ENCODE measurements at regions not wholly inside any gene's neighbourhood (a gene's known extent, or its start where the extent isn't known, plus 50 kb on each side); places are given as distances from the start of the nearest gene placed in this dataset.

- no peak for DNase-seq (ENCODE audit: extremely low spot score)
- WGBS = 90% methylated on average over 7 of the region's 7 CpGs
- H3K4me1 ChIP-seq = no peaks in the 10 kb centered on the region
- H3K4me3 ChIP-seq = no peak overlapping the region
- TF ChIP-seq POLR2AphosphoS5 (IDR thresholded peaks at IDR 0.05) = no peak
- no peak for TF ChIP-seq POLR2A (IDR thresholded peaks at IDR 0.05; ENCODE audit: low read depth)
- no peak for TF ChIP-seq CTCF (IDR thresholded peaks at IDR 0.05)
- peaks cover 0 to 17% (median 0%) of the 10 kb centered on the region in 4 donors for H3K27me3 ChIP-seq
- no peak overlapping the region for H3K27ac ChIP-seq (replicated peaks in 1 of 4)
- no peaks in the 10 kb centered on the region for H3K36me3 ChIP-seq
- H3K9me3 ChIP-seq = peaks cover 0 to 6% (median 3%) of the 10 kb centered on the region in 4 donors
- intact Hi-C loops (cut with DNase I) = no loop called here
Observed at GRCh38 chr14:101137234-101137633, 233.7 kb upstream of the RTL1 start.

DNA sequence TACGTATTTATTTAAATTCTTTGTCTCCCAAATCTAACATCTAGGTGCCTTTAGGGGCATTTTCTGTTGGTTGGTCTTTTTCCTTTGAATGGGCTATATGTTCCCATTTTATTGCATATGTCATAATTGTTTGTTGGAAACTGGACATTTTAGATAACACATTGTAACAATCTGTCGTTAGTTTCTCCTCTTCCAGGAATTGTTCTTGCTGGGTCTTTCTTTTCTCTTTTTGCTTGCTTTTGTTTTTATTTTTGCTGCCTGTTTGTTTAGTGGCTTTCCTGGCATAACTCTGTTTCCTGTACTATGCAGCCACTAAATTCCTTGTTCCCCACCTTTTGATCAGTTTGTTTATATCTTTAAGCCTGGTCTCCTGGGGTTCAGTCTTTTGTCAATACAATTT is 244.3 kb upstream of the RTL1 start:
- no peak for TF ChIP-seq POLR2A (IDR thresholded peaks at IDR 0.05; ENCODE audit: low read depth)
- TF ChIP-seq CTCF (IDR thresholded peaks at IDR 0.05) = no peak
- H3K36me3 ChIP-seq = no peaks in the 10 kb centered on the region
- H3K27ac ChIP-seq (replicated peaks in 1 of 4) = no peak overlapping the region
- no peak for DNase-seq (ENCODE audit: extremely low spot score)
- intact Hi-C loops (cut with DNase I) = no loop called here
- H3K27me3 ChIP-seq = peaks cover 0 to 16% (median 3%) of the 10 kb centered on the region in 4 donors
- no peaks in the 10 kb centered on the region for H3K4me1 ChIP-seq
- no peak overlapping the region for H3K4me3 ChIP-seq
- WGBS = 83% methylated on average over 2 of the region's 2 CpGs
- peaks cover 0 to 26% (median 19%) of the 10 kb centered on the region in 4 donors for H3K9me3 ChIP-seq

GRCh38 chr14:101150039-101150610 is 246.6 kb upstream of the RTL1 start:
- peaks cover 0 to 22% (median 3%) of the 10 kb centered on the region in 4 donors for H3K27me3 ChIP-seq
- no peaks in the 10 kb centered on the region for H3K36me3 ChIP-seq
- no peak for TF ChIP-seq POLR2AphosphoS5 (IDR thresholded peaks at IDR 0.05)
- peaks cover 0 to 21% (median 15%) of the 10 kb centered on the region in 4 donors for H3K9me3 ChIP-seq
- no peaks in the 10 kb centered on the region for H3K4me1 ChIP-seq
- WGBS = 65% methylated on average over 6 of the region's 6 CpGs
- intact Hi-C loops (cut with DNase I) = no loop called here
- DNase-seq (ENCODE audit: extremely low spot score) = no peak
- H3K4me3 ChIP-seq = no peak overlapping the region
- no peak overlapping the region for H3K27ac ChIP-seq (replicated peaks in 1 of 4)

DNA sequence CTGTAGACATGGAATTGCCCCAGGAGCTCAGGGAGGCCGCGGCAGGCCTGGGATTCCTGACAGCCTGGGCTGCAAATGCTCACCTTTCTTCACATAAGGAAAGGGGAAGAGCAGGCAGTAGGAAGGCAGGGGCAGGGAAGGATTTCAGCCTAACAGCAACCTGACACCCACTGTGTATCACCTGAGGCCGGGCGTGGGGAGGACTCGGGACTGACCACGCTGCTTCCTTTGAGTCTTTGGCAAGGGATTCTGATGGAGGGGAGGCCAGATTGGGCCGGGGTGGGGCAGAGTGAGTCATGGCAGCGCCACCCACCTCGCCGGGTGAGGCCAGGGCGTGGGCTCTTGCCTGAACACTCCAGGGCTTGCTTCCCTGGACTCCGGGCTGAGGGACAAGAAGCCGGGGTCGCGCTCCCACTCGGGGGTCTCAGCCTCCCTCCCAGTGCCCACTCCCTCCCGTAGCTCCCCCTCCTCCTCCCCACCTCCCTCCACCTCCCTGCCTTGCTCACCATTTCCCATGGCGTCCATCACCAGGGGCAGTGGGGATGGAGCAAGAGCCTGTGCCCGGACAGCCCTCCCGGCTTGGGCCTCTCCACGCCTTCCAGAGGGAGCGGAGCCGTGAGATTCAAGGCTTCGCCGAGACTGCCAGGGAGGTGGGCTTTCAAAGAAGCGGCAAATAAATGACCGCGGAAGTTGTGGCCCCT is 247.9 kb upstream of the RTL1 start:
- TF ChIP-seq POLR2A (IDR thresholded peaks at IDR 0.05; ENCODE audit: low read depth) = no peak
- no peak for TF ChIP-seq EP300 (IDR thresholded peaks at IDR 0.05)
- no peak for TF ChIP-seq POLR2AphosphoS5 (IDR thresholded peaks at IDR 0.05)
- no peak for TF ChIP-seq CTCF (IDR thresholded peaks at IDR 0.05)
- H3K27me3 ChIP-seq = peaks cover 0 to 22% (median 3%) of the 10 kb centered on the region in 4 donors
- H3K4me1 ChIP-seq = no peaks in the 10 kb centered on the region
- DNase-seq (ENCODE audit: extremely low spot score) = no peak
- intact Hi-C loops (cut with DNase I) = no loop called here
- 63% methylated on average over 16 of the region's 28 CpGs for WGBS
- peak overlapping the region in 1 of 4 donors; percentile 12 for H3K4me3 ChIP-seq
- no peaks in the 10 kb centered on the region for H3K36me3 ChIP-seq
- H3K9me3 ChIP-seq = peaks cover 0 to 11% (median 4%) of the 10 kb centered on the region in 4 donors
- H3K27ac ChIP-seq (replicated peaks in 1 of 4) = no peak overlapping the region

- TF ChIP-seq EP300 (IDR thresholded peaks at IDR 0.05) (no peak), CTCF (IDR thresholded peaks at IDR 0.05) (no peak), POLR2AphosphoS5 (IDR thresholded peaks at IDR 0.05) (no peak), POLR2A (IDR thresholded peaks at IDR 0.05; ENCODE audit: low read depth) (no peak)
- H3K4me3 ChIP-seq = peak overlapping the region in 1 of 4 donors; percentile 12
- peaks cover 0 to 11% (median 4%) of the 10 kb centered on the region in 4 donors for H3K9me3 ChIP-seq
- H3K4me1 ChIP-seq = no peaks in the 10 kb centered on the region
- no peak for DNase-seq (ENCODE audit: extremely low spot score)
- 79% methylated on average over 18 of the region's 18 CpGs for WGBS
- intact Hi-C loops (cut with DNase I) = no loop called here
- no peak overlapping the region for H3K27ac ChIP-seq (replicated peaks in 1 of 4)
- H3K36me3 ChIP-seq = no peaks in the 10 kb centered on the region
- peaks cover 0 to 22% (median 3%) of the 10 kb centered on the region in 4 donors for H3K27me3 ChIP-seq
Observed at GRCh38 chr14:101151927-101152305, 248.4 kb upstream of the RTL1 start.
